ENCODE measurements at regions not wholly inside any gene's neighbourhood (a gene's known extent, or its start where the extent isn't known, plus 50 kb on each side); places are given as distances from the start of the nearest gene placed in this dataset.

DNA sequence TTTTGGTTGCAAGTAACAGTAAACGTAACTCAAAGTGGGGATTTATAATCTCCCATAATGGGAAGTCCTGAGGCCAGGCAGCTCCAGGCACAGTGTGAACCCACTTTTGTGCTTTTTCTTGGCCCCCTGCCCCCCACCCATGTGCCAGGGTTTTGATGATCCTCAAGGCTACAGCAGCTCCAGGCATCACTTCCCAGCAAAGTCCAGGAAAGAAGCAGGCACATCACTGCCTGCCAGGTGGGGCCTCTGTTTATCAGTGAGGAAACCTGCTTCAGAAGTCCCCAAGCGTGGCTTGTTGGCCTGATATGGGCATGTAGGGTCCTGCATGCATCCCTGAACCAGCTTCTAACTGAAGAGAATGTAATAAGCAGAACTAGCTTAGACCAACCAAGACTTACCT lies 299.2 kb upstream of the SKOR2 start:
- no peak for DNase-seq (ENCODE audit: extremely low read depth in 1 of 2, low read depth in 1 of 2)

DNA sequence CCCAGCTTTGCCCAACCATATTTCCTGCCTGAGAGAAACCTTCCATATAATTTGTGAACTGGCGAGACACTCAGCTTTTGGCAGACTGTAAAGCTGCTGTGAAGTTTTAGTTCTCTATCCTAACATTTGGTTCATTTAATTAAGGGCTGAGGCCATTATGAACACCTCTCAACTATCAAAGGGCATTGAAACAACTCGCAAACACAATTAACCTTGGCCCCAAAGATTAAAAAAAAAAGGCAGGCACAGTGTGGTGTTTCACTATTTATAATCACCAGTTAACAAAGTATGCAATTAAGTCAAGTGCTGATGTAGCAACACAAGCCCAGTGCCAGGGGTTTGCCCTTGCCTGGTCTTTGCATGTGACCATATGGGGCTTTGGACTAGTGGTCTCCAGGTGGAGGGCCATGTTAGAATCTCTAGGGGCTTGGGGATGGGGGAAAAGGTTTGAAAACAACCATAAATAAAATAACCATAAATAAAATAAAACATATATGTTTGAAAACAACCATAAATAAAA lies 297.6 kb upstream of the SKOR2 start:
- DNase-seq (ENCODE audit: extremely low read depth in 1 of 2, low read depth in 1 of 2), result no peak

DNA sequence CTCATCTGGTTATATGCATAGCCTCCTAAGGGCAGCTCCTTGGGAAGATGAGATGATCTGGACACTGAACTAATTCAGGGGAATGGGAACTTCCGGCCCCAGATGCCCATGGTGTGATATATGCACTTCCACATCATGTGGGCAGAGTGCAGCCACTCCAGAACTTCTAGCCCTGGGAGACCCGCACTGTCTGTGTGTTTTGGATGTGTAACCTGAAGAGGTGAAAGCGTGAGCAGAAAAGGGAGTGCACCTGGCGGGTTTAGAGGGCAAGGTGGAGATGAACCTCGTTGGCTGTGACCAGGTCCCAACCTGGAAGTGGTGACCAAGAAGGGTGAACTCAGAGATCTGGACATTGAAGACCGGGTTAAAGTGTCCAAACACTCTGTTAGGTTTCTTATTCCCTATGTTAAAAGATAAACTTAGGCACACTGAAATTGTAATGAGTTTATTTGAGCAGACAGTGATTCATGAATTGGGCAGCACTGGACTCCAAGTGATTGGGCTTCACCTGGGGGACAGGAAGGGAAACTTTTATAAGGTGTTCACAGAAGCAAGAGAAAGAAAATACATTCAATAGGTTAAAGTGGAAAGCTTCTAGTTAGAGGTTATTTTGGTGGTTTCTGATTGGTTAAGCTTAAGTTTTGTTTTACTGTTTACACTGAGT lies 296.2 kb upstream of the SKOR2 start:
- DNase-seq (ENCODE audit: extremely low read depth in 1 of 2, low read depth in 1 of 2), result no peak

DNA sequence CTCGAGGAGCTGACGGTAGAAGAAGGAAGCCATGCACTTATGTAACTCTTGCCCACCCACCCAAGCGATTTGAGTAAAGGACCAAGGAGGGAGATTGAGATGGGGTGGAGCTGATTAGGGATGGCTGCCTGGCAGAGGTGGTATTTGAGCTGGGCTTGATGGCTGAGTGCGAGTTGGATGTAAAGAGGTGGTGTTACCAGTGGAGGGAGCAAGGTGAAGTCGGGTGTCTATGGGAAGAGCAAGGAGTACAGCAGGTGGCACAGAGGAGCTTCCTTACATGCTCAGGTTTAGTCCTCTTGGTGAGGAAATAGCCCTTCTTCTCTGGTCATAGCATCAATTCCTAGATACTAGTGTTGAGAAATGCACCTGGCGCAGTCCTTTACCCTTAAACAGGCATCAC lies 294.2 kb upstream of the SKOR2 start:
- DNase-seq (ENCODE audit: extremely low read depth in 1 of 2, low read depth in 1 of 2), result no peak

DNA sequence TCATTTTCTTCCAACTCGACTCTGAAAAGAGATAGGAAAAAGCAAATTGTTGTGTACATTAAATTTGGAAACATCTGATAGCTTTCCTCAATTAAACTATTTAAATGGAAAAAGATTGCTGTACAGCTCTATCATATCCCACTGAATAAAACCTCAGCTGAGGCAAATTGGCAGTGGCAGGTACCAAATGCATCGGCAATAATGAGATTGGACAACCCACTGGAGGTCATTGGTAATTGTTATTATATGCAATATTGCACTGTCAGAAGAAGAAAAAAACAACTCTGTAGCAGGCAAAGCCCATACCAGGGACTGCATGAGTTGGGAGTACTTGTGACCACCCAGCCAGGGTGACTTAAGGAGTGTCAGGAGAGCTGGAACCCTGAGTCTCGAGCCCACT lies 291.6 kb upstream of the SKOR2 start:
- no peak for DNase-seq (ENCODE audit: extremely low read depth in 1 of 2, low read depth in 1 of 2)

DNA sequence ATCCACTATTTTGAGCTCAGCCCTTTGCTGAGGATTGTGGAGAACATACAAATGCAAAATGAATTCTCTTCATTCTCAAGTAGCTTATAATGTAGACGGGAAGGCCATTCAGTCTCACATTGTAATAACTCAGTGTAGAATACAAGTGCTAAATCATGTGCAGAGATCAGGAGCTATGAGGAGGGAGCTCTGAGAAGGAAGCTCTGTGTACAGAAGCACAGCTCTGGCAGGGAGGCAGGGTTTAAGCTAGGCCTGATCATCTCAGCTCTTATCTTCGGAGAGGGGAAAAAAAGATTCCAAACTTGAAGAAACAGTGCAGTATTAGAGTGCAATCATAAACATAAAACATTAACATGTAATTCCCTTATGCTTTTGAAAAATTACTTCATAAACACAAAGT lies 291.1 kb upstream of the SKOR2 start:
- DNase-seq (ENCODE audit: extremely low read depth in 1 of 2, low read depth in 1 of 2), result no peak

DNA sequence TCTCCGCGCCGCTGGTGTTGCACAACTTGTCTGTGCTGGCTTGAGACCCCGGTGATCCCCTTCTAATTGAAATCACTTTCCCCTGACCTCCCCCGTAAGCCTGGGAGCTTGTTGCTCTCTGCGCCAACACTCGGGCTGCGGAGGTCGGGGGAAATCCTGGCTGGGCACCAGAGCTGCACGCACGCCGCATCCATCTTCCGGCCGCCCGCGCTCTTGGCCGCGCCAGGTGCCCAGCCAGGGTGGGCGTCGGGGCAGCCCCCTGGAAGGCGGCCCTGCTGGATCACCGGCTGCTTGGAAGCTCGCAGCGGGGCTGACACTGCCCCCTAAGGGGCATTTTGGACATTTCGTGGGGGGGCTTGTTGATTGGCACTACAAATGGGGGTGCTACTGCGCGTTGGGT lies 280.3 kb upstream of the SKOR2 start:
- DNase-seq (ENCODE audit: extremely low read depth in 1 of 2, low read depth in 1 of 2), result no peak

DNA sequence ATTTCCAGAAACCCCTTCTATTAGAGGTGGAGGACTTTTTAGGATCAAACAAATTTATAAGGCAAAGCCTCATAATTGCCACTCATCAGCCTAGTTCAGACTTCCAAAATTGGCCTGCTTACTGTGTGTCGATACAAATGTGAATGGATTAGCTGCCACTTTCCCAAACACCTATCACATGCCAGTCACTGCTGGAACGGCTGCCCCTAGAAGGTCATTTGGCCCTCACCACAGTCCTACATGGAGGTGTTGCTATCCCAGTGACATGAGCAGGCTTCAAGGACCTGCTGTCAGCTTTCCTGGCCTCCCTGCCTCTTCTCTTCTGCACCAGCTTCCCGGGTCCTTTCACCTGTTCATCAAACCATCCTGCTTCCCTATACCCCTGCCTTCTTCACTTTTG lies 279.2 kb upstream of the SKOR2 start:
- no peak for DNase-seq (ENCODE audit: extremely low read depth in 1 of 2, low read depth in 1 of 2)

DNA sequence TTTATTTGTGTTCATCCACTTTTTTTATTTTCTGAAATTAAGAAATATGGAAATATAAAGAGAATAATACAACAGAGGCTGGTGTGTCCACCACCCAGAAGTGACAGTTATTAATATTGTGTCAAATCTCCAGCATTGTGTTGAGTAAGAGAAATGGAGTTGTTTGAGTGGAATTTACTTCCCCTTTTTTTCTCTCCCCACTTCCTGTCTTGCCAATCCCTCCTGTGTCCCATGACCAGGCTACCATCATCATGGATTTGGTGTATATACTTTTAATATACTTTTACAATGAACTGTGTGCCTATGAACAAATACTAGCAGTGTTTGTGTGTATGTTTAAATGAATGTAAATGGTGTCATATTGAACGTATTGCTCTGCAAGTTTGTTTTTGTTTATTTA lies 276.9 kb upstream of the SKOR2 start:
- DNase-seq (ENCODE audit: extremely low read depth in 1 of 2, low read depth in 1 of 2), result no peak

DNA sequence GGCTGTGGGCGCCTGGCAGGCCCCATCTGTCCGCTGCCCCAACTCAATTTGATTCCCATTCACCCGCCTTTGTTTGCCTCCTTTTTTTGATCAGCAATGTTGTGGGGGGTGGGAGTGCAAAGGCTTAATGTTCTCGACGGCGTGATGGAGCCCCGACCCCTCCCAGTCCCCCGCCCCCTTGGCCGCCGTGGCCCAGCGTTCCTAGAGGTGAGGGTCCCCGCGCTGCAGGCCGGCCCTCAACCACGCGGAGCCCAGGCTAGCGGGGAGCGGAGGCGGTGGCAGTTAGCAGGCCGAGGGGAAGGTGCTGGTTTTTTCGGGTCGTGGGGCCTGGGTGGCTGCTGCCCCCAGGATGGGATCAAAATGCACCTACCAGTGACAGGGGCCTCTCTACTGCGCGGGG lies 274.7 kb upstream of the SKOR2 start:
- no peak for DNase-seq (ENCODE audit: extremely low read depth in 1 of 2, low read depth in 1 of 2)

DNA sequence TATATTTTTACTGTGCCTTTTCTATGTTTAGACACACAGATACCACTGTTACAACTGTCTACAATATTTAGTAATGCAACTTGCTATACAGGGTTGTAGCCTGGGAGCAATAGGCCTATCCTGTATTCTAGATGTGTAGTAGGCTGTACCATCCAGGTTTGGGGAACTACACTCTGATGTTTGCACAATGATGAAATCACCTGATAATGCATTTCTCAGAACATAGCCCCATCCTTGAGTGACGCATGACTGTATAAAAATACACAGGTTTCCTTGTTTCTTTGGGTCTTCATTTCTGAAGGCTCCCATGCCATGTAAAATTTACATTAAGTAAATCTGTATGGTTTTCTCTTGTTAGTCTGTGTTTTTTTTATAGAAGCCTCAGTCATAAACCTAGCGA lies 270.9 kb upstream of the SKOR2 start:
- DNase-seq (ENCODE audit: extremely low read depth in 1 of 2, low read depth in 1 of 2), result no peak

DNA sequence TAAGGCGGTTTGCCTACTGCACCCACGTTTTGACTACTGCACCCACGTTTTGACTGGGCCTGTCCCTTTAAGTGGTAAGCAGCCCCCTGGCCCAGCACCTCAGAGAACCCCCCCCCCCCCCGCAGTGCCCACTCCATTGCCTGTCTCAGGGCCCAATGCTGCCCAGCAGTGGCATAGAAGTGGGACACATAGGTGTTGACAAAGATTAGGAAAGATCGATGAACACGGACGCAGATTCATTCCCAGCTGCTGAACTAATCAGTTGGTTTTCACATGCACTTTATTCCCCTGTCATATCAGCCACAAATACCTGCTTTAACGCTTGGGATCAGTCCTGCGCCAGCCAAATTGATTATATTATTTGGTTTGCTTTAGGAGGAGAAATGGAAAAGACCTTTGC lies 268.8 kb upstream of the SKOR2 start:
- DNase-seq (ENCODE audit: extremely low read depth in 1 of 2, low read depth in 1 of 2), result no peak

DNA sequence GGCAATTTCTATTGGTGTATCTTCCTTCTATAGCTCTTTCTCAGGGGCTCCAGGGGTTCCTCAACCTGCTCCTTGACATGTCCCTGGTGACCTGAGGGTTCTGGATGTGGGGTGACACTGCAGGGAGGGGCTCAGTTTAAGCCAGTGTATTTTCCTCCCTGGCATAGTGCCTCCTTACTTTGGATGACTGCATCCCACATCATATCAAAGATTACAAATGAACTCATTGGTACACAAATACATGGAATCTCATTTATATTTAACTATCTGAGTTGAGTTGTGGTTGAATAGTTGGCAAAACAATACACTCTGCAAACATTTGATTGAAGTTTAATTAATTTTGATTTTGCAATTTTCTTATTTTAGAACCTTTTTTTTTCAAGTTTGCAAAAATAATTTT lies 268.2 kb upstream of the SKOR2 start:
- DNase-seq (ENCODE audit: extremely low read depth in 1 of 2, low read depth in 1 of 2), result no peak

DNA sequence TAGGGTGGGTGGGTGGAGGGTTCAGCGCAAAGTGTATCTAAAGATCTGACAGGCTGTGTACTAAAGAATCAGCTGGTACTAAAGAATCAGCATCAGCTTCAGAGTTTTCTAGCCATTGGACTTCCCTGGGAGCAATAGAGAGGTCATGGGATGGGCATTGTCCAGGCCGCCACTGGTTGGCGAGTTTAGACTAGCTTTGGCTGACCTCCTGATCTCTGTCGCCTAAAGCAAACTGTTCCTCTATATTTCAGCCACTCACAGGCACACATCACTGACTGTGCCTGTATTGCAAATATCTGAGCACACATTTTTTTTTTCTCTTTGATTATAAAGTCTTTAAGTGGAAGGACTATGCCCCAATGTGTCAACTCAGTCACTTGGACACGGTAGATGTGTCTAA lies 267.8 kb upstream of the SKOR2 start:
- DNase-seq (ENCODE audit: extremely low read depth in 1 of 2, low read depth in 1 of 2), result no peak

DNA sequence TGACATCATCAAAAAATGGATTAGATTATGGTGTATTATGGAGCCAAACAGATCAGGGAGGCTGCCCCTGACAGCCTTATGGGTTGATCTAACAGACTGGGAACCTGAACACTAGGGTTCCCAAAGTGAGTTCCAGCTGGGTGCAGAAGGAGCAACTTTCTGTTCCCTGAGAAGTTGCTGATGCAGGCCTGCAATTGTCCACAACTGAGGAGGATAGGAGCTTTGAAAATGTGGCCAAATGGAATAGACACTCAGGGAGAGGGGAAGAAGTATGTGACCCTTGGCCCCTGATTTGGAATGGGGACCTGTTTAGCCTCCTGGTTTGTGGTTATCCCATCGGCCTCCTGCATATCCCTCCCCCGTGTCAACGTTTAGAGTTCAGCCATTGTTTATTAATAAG lies 262.2 kb upstream of the SKOR2 start:
- DNase-seq (ENCODE audit: extremely low read depth in 1 of 2, low read depth in 1 of 2), result no peak

DNA sequence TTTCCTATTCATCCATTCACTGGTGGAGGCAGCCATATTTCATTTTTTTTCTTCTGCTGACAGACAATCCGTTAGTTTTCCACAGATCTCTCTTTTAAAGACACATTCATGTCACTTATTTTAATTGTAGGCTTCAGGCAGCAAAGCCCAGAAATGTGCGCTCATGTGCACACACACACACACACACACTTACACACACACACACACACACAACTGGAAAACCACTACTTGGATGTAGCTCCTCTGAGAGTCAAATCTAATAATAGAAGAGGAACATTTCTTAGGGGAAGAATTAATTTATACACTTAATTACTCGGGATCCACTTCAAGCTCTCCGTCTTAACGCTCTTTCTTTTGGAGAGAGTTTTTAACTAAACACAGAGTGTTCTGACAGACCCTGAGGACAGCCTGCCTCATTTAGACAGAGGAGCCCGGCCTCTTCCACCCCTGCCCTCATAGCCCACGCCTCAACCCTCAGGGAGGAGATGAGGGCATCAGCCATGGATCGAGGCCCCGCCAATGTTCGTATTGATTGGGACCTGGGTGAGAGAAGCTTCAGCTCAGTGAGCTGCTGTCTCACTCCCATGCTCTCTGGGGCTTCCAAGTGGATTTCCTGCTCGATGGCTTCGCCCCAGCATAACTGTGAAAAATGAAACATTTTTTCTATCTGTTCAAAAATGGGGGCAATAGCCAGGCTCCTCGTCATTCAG lies 261.4 kb upstream of the SKOR2 start:
- DNase-seq (ENCODE audit: extremely low read depth in 1 of 2, low read depth in 1 of 2), result no peak

DNA sequence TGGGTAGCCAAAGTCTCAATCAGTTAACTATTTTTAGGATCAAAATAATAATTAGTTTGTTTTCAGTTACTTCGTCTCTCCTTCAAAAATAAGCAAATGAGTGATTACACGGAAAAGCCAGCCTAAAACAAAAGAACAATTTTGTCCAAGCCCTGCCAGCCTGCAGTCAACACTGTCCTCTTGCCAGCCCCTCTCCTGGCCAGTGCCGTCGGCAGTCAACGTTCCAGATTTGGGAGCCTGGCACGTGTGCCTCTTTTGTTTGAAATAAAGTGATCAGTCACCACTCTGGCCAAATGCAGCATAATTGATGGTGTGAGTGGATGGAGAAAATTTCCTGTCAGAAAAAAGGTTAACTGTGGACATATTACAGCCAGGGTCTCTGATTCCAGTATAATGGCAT lies 260.6 kb upstream of the SKOR2 start:
- no peak for DNase-seq (ENCODE audit: extremely low read depth in 1 of 2, low read depth in 1 of 2)

DNA sequence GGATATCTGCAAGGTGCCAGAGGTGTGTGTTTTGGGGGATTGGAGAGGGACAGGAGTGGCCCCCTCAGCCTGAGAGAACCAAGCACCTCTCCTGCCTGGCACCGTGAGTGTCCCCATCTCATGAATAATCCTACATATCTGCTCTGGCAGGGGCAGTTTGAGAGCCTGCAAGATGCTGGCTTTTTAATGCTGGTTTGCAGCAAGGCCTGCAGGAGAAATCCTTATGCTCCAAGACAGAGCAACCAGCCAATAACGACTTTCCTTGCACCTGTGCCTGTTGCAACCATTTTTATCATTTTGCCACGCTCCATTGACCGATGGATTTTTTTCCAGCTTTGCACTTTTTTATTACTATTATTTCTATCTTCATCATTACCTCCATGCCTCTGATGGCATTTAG lies 259.4 kb upstream of the SKOR2 start:
- DNase-seq (ENCODE audit: extremely low read depth in 1 of 2, low read depth in 1 of 2), result no peak

DNA sequence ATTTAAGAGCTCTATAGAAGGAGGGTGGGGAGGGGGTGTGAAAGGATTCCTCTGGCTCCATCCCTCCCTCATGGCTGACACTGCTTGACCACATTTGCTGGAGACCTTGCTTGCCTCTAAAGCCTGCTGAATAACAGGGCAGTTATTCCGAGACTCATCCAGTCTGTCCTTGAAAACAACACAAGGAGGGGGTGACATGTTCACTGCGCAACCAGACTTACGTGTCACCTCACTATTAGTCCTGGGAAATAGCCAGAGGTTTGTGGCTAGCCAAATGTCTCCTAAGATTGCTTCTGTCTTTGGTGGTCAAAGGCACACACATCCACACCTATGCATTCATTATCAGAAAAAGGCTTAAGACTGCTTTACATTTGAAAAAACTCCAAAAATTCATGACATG lies 256.2 kb upstream of the SKOR2 start:
- DNase-seq (ENCODE audit: extremely low read depth in 1 of 2, low read depth in 1 of 2), result no peak

DNA sequence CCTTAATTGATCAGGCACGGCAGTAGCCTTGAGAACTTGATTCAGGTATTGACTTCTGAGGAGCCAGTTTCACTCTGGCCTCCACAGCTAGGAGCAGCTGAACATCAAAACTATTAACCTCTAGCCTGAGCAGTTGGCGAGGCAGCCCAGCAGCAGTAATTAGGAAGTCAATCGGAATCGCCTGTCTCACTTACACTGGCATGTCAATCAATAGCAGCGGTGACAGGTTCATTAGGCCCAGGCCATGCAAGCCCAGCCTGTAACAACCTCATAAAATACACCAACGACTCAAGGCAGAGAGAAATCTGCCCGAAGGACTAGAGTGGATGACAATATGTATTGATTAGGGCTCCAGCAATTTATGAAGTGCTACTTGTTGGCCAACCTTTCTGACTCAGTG lies 255.4 kb upstream of the SKOR2 start:
- DNase-seq (ENCODE audit: extremely low read depth in 1 of 2, low read depth in 1 of 2), result no peak

DNA sequence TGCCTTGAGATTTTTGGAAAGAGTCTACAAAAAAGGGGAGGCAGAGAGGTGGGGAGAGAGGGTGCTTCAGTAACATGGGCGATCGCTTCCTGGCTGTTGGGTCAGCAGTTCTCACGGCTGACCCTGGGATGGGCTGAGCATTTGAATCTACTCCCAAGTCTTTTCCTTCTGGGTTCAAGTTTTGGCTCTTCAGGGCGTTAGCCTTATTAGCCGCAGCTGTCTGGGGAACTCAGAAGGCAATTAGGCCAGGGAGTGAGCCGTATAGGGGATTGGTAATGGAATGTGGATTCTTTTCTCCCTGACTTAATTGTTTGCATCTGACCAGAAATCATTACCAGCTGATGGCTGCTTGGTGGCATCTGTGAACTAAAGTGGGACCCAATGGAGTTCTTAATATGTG lies 250.5 kb upstream of the SKOR2 start:
- no peak for DNase-seq (ENCODE audit: extremely low read depth in 1 of 2, low read depth in 1 of 2)

DNA sequence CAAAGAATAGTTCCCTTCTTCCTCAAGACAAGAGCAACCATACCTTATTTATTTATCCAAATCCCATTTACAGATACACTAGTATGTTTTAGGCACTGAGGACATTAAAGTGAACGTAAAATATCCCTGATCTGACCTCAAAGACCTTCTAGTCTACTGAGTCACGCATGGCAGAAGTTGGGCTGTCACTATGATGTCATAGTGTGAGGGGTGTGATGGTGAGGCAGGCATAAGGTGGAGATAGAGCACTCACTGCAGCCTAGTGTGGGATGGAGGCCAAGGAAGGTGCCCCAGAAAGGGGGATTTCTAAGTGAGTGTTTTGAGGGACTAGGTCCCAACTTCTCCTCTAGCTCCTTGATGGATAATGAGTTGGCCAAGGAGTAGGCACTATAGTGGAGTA lies 249.5 kb upstream of the SKOR2 start:
- no peak for DNase-seq (ENCODE audit: extremely low read depth in 1 of 2, low read depth in 1 of 2)

DNA sequence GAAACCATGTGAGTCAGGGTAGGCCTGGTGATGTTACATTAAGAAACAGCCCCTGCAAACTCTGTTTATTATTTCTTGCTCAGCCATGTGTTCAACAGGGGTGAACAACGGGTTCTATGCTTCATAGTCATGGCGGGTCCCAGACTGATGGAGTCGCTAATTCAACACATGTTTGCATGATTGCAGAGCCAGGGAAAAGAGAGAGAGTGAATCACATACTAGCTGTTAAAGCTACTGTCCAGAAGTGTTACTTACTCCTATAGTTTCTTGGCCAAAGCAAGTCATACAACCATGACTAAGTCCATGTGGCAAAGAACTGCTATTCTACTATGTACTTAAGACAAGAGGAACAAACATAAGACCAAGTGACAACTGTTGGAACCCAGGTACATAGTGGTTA lies 241.2 kb upstream of the SKOR2 start:
- DNase-seq (ENCODE audit: extremely low read depth in 1 of 2, low read depth in 1 of 2), result no peak

Measured in activated CD8-positive, alpha-beta memory T cell treated with anti-CD3 and anti-CD28 coated beads for 1 hour (primary cell).